K562 (cell line): ENCODE measurements at regions not wholly inside any gene's neighbourhood (a gene's known extent, or its start where the extent isn't known, plus 50 kb on each side); places are given as distances from the start of the nearest gene placed in this dataset.

Experiments
- ATAC-seq: fragments of 200-7000 bp; cut with Tn5 transposase; 3 replicates; pipeline ENCODE4 v1.9.1; 2020; ENCODE audit warnings: moderate library complexity
- BruUV-seq: library from RNA; stranded (reverse); fragments of 400-500 nt; replicated peaks from 2 replicates; lab custom pipeline; 2021; lab: Mats Ljungman, UMichigan
- CTCF ChIA-PET: fragments of 300-600 bp; formaldehyde crosslinking; extraction: SDS; loops from one replicate; lab custom pipeline; 2021; ENCODE audit warnings: low intra/inter-chr PET ratio; lab: Yijun Ruan, JAX
- POLR2A ChIA-PET: fragments of 300-600, 350-650 bp; sonication (Branson Sonifier 250); formaldehyde crosslinking; extraction: SDS; loops from one replicate; lab custom pipeline; 2021; ENCODE audit warnings: antibody characterized with exemption, inconsistent platforms; lab: Yijun Ruan, JAX
- DNase-seq, 4 experiments: peaks; one replicate each; pipeline versions ENCODE4 v3.0.0 to v3.0.0-alpha.2; 2011 to 2018; ENCODE audit warnings: low spot score in 3 of 4, mixed read lengths in 3 of 4; ENCODE audit errors: extremely low read depth in 1 of 4
- FAIRE-seq: peaks from 2 replicates; lab custom pipeline; 2011; peaks lifted over from hg19 to GRCh38; lab: Jason Lieb, UNC
- H2AFZ ChIP-seq: 2 replicates; pipeline ENCODE4 v1.6.0; 2011; ENCODE audit warnings: low read depth, low read length, control low read depth, inconsistent platforms
- H3K27ac ChIP-seq: fragments of 200-600 bp; 3 replicates; pipeline ENCODE4 v1.8.0; 2011; ENCODE audit warnings: low read depth, mild to moderate bottlenecking, control low read depth, inconsistent platforms, low read length, moderate library complexity, mixed read lengths; ENCODE audit errors: extremely low read depth
- H3K27me3 ChIP-seq, 2 experiments: fragments of 300-600 bp in 1 of 2; 2 replicates in 1 of 2; 3 replicates in 1 of 2; pipeline versions ENCODE4 v1.6.0 to v1.8.0; 2011; ENCODE audit warnings: inconsistent platforms in 2 of 2, low read length in 2 of 2, mild to moderate bottlenecking in 1 of 2, mixed read lengths in 1 of 2, moderate library complexity in 1 of 2; ENCODE audit not compliant: control insufficient read depth in 2 of 2, insufficient read depth in 2 of 2
- H3K36me3 ChIP-seq: fragments of 300-600 bp; 3 replicates; pipeline ENCODE4 v1.8.0; 2011; ENCODE audit warnings: mild to moderate bottlenecking, low read length, inconsistent platforms; ENCODE audit not compliant: control insufficient read depth, insufficient read depth
- H3K4me1 ChIP-seq, 2 experiments: fragments of 200-600 bp in 1 of 2; replicated peaks in 1 of 2; 2 replicates in 1 of 2; 3 replicates in 1 of 2; pipeline versions ENCODE4 v1.5.1 to v1.8.0; 2011; ENCODE audit warnings: inconsistent platforms in 2 of 2, low read length in 2 of 2, mild to moderate bottlenecking in 1 of 2, mixed read lengths in 1 of 2, moderate library complexity in 1 of 2; ENCODE audit not compliant: control insufficient read depth in 2 of 2, insufficient read depth in 2 of 2
- H3K4me2 ChIP-seq: 2 replicates; pipeline ENCODE4 v1.6.1; 2011; ENCODE audit warnings: low read length, control low read depth, inconsistent platforms, mixed read lengths; ENCODE audit not compliant: insufficient read depth
- H3K4me3 ChIP-seq: fragments of 200-600 bp; sonication (generic), shearing (Covaris generic); 2 replicates; pipeline ENCODE4 v1.5.1; 2016; ENCODE audit warnings: control low read depth, inconsistent platforms
- H3K79me2 ChIP-seq: fragments of 200-600 bp; 3 replicates; pipeline ENCODE4 v1.8.0; 2011; ENCODE audit warnings: low read length, inconsistent platforms; ENCODE audit not compliant: control insufficient read depth, insufficient read depth
- H3K9ac ChIP-seq, 2 experiments: 2 replicates each; pipeline versions ENCODE4 v1.6.0 to v1.6.1; 2011; ENCODE audit warnings: low read depth in 2 of 2, low read length in 2 of 2, control low read depth in 1 of 2, inconsistent platforms in 1 of 2, mild to moderate bottlenecking in 1 of 2, mixed read lengths in 1 of 2; ENCODE audit not compliant: insufficient read depth in 1 of 2
- H3K9me1 ChIP-seq: one replicate; pipeline ENCODE4 v1.6.0; 2011; ENCODE audit warnings: inconsistent platforms, mild to moderate bottlenecking, low read length, moderate library complexity; ENCODE audit not compliant: control insufficient read depth, insufficient read depth
- H3K9me3 ChIP-seq: replicated peaks from 2 replicates; pipeline ENCODE4 v1.5.1; 2011; ENCODE audit warnings: low read depth, low read length, inconsistent platforms; ENCODE audit not compliant: control insufficient read depth, insufficient read depth
- H4K20me1 ChIP-seq: replicated peaks from 2 replicates; pipeline ENCODE4 v1.6.1; 2011; ENCODE audit warnings: low read length, inconsistent platforms, mixed read lengths; ENCODE audit not compliant: control insufficient read depth, insufficient read depth
- BDP1 ChIP-seq: IDR thresholded peaks from 3 replicates; pipeline ENCODE4 v1.6.1; 2011; ENCODE audit not compliant: insufficient read length, insufficient read depth
- DDX20 ChIP-seq: fragments of 450-650 bp; IDR thresholded peaks from 2 replicates; pipeline ENCODE4 v1.6.1; 2016; ENCODE audit warnings: missing genetic modification characterization, low read depth, mild to moderate bottlenecking, missing compliant biosample characterization, moderate library complexity
- ELF4 ChIP-seq: fragments of 450-650 bp; formaldehyde crosslinking; IDR thresholded peaks from 2 replicates; pipeline ENCODE4 v1.4.0; 2022; ENCODE audit warnings: missing genetic modification characterization
- EWSR1 ChIP-seq: fragments of 450-650 bp; IDR thresholded peaks from 2 replicates; pipeline ENCODE4 v1.6.1; 2018; ENCODE audit warnings: borderline replicate concordance, mild to moderate bottlenecking, low read depth, moderate library complexity; ENCODE audit not compliant: partially characterized antibody
- MBD2 ChIP-seq: sonication (generic); IDR thresholded peaks from 2 replicates; pipeline ENCODE4 v1.6.1; 2016; ENCODE audit warnings: low read depth, borderline replicate concordance
- PCBP2 ChIP-seq: fragments of 200-400 bp; formaldehyde crosslinking; IDR thresholded peaks from 2 replicates; pipeline ENCODE4 v1.6.1; 2018; ENCODE audit warnings: low read length, low read depth, mild to moderate bottlenecking, moderate library complexity; ENCODE audit not compliant: poor library complexity, severe bottlenecking
- ZNF79 ChIP-seq: fragments of 250-450 bp; sonication (Bioruptor Pico); IDR thresholded peaks from 2 replicates; pipeline ENCODE4 v1.4.0; 2020; ENCODE audit warnings: low read depth, mild to moderate bottlenecking, moderate library complexity
- WGBS: fragments of 100-300 bp; shearing (Covaris generic); methylation state at CpG from one replicate; pipeline ENCODE4 v1.1.6; 2016; ENCODE audit warnings: low coverage, mixed read lengths; ENCODE audit not compliant: insufficient coverage; ENCODE audit errors: missing lambda C conversion rate; 5-methylcytosine and 5-hydroxymethylcytosine counted together
- in situ Hi-C: fragments of 300-500 bp; cut with MboI; formaldehyde crosslinking; loops from 4 replicates; pipeline ENCODE4 v1.15.0; 2018; ENCODE audit warnings: inconsistent platforms, mixed read lengths
- intact Hi-C: fragments of 100-400 bp; cut with micrococcal nuclease; formaldehyde crosslinking; loops from 2 replicates; pipeline ENCODE4 v1.14.2; 2022
- TF ChIP-seq, protein P1 (sequence below), 2 experiments: fragments of 450-650 bp in 1 of 2; sonication (generic) in 1 of 2; formaldehyde crosslinking in 1 of 2; IDR thresholded peaks; 2 replicates each; pipeline versions ENCODE4 v1.7.1 to v1.9.0; 2016 to 2022; ENCODE audit warnings: inconsistent platforms in 1 of 2, mild to moderate bottlenecking in 1 of 2, missing genetic modification reagents in 1 of 2
- TF ChIP-seq, protein P2 (sequence below): fragments of 450-650 bp; IDR thresholded peaks from one replicate; pipeline ENCODE4 v1.6.1; 2018; ENCODE audit warnings: mild to moderate bottlenecking, moderate library complexity; ENCODE audit not compliant: partially characterized antibody

DNA sequence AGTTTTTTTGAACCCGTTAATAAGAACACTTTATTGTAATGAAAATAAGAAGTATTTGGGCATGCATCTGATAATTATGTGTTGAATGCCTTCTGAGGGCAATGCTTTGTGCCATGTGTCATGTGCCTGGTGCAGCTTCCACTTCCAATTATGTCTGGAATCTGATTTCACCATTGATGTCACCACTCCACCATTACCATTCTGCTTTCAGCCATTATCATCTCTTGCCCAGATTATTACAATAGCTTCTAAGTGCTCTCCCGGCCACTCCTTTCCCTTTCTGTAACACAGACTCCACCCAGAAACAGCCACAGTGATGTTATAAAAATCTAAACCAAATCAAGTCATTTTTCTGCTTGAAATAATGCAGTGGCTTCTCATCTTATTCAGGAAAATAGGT lies 171.7 kb downstream of the C9orf152 start:
- CTCF ChIA-PET = no interaction called here
- in situ Hi-C loops (no loop called here), intact Hi-C loops (no loop called here)
- H3K4me1 ChIP-seq = no peaks in the 10 kb centered on the region
- H3K27me3 ChIP-seq = no peaks in the 10 kb centered on the region
- TF ChIP-seq DDX20 (no peak), MBD2 (no peak), ZNF79 (CRISPR knock-in tag) (no peak), PCBP2 (no peak), ELF4 (CRISPR knock-in tag) (no peak), BDP1 (no peak), EWSR1 (no peak)
- TF ChIP-seq, protein P1, sequence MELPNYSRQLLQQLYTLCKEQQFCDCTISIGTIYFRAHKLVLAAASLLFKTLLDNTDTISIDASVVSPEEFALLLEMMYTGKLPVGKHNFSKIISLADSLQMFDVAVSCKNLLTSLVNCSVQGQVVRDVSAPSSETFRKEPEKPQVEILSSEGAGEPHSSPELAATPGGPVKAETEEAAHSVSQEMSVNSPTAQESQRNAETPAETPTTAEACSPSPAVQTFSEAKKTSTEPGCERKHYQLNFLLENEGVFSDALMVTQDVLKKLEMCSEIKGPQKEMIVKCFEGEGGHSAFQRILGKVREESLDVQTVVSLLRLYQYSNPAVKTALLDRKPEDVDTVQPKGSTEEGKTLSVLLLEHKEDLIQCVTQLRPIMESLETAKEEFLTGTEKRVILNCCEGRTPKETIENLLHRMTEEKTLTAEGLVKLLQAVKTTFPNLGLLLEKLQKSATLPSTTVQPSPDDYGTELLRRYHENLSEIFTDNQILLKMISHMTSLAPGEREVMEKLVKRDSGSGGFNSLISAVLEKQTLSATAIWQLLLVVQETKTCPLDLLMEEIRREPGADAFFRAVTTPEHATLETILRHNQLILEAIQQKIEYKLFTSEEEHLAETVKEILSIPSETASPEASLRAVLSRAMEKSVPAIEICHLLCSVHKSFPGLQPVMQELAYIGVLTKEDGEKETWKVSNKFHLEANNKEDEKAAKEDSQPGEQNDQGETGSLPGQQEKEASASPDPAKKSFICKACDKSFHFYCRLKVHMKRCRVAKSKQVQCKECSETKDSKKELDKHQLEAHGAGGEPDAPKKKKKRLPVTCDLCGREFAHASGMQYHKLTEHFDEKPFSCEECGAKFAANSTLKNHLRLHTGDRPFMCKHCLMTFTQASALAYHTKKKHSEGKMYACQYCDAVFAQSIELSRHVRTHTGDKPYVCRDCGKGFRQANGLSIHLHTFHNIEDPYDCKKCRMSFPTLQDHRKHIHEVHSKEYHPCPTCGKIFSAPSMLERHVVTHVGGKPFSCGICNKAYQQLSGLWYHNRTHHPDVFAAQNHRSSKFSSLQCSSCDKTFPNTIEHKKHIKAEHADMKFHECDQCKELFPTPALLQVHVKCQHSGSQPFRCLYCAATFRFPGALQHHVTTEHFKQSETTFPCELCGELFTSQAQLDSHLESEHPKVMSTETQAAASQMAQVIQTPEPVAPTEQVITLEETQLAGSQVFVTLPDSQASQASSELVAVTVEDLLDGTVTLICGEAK (IDR thresholded peaks at IDR 0.05) = no peak
- TF ChIP-seq, protein P1 (CRISPR knock-in tag; IDR thresholded peaks at IDR 0.05) = no peak
- TF ChIP-seq, protein P2, sequence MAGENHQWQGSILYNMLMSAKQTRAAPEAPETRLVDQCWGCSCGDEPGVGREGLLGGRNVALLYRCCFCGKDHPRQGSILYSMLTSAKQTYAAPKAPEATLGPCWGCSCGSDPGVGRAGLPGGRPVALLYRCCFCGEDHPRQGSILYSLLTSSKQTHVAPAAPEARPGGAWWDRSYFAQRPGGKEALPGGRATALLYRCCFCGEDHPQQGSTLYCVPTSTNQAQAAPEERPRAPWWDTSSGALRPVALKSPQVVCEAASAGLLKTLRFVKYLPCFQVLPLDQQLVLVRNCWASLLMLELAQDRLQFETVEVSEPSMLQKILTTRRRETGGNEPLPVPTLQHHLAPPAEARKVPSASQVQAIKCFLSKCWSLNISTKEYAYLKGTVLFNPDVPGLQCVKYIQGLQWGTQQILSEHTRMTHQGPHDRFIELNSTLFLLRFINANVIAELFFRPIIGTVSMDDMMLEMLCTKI = no peak
- H3K79me2 ChIP-seq = no peaks in the 10 kb centered on the region
- no peaks in the 10 kb centered on the region for H3K9me3 ChIP-seq
- H3K4me2 ChIP-seq = no peak overlapping the region
- 3% methylated on average over 2 of the region's 2 CpGs for WGBS
- no TSS peak for BruUV-seq
- DNase-seq (no peak), ATAC-seq (no peak), FAIRE-seq (no peak)
- no peaks in the 10 kb centered on the region for H4K20me1 ChIP-seq
- no peak overlapping the region for H2AFZ ChIP-seq
- H3K9ac ChIP-seq = no peak overlapping the region
- H3K27ac ChIP-seq = no peak overlapping the region
- H3K4me3 ChIP-seq = no peak overlapping the region
- no peaks in the 10 kb centered on the region for H3K36me3 ChIP-seq
- H3K9me1 ChIP-seq = no peaks in the 10 kb centered on the region
- POLR2A ChIA-PET = no interaction called here
